ENCODE measurements at regions not wholly inside any gene's neighbourhood (a gene's known extent, or its start where the extent isn't known, plus 50 kb on each side); places are given as distances from the start of the nearest gene placed in this dataset.

DNA sequence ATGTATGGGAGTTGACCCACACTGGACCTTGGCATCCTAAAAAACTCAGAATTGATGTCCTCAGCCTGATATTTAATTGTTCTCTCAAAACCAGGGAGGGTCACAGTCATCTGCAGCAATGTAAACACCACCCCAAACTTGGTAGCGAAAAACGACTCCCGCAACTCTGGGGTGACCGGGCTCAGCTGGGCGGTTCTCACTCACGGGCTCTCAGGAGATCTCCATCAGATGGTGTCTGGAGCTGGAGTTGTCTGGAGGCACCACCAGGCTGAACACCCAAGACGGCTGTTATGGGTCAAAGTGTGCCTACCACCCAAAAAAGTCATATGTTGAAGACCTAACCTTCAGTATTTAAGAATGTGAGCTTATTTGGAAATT is 50.9 kb upstream of the NXT1 start:
- Histone ChIP-seq H3K36me3 (no peaks in the 10 kb centered on the region), H3K27ac (no peak overlapping the region), H3K4me1 (peaks cover 14% of the 10 kb centered on the region), H3K9me3 (no peaks in the 10 kb centered on the region), H3K27me3 (no peaks in the 10 kb centered on the region), H3K4me3 (no peak overlapping the region)
- no peak for TF ChIP-seq CTCF (IDR thresholded peaks at IDR 0.05)
- ATAC-seq (no peak), DNase-seq (no peak)
- intact Hi-C loops (cut with DNase I): no loop called here

DNA sequence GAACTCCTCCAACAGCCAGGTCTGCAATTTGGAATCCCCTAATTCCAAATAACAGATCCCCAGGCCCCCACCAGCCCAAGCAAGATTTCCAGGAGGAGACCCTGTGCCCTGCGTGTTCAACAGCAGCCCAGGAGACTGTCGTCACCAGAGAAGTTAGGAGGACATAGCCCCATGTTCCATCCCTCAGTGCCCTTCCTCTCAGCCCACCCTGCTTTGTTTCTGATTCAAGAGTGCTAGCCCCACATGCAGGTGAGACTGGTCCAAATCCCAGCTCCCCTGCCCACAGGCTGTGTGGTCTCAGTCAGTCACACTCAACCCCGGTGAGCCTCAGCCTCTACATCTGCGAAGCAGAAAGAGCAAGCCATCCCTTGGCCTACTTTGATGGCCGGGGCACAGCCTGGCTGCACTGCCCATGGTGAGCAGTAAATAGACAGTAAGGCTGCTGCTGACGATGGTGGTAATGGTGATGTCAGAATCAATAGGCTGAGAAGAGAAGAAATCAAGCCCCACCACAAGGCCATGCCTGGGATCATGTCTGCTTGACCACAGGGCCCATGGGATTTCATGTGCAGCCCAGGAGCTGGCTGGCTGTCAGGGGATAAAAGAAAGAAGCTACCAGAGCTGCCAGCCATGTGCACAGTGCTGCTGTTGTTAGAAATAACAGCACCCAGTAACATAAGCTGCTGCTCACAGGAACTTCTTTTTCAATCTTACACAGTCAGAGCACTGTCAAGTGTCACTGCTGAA is 51.5 kb upstream of the NXT1 start:
- intact Hi-C loops (cut with DNase I): no loop called here
- TF ChIP-seq CTCF (IDR thresholded peaks at IDR 0.05): no peak
- no peak overlapping the region for H3K27ac ChIP-seq
- H3K4me3 ChIP-seq: no peak overlapping the region
- peaks cover 19% of the 10 kb centered on the region for H3K4me1 ChIP-seq
- no peaks in the 10 kb centered on the region for H3K9me3 ChIP-seq
- H3K36me3 ChIP-seq: no peaks in the 10 kb centered on the region
- no peaks in the 10 kb centered on the region for H3K27me3 ChIP-seq
- ATAC-seq: no peak
- no peak for DNase-seq

DNA sequence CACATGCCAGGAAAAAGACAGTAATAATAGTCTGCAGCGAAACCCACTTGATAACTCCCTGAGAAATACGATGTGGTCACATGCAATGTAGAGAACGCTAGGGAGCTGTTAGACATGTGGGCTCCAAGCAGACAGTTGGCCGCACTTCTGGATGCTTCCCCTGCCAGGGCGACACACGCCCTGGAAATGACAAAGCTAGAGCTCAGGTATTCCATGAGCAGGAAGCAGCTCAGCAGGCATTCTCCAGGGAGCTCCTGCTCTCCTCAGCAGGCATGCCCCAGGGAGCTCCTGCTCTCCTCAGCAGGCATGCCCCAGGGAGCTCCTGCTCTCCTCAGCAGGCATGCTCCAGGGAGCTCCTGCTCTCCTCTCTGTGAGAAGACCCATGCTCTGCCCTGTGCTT is 52.4 kb upstream of the NXT1 start:
- no peak for TF ChIP-seq CTCF (IDR thresholded peaks at IDR 0.05)
- no peak for ATAC-seq
- no peaks in the 10 kb centered on the region for H3K9me3 ChIP-seq
- intact Hi-C loops (cut with DNase I): no loop called here
- peak overlapping the region; percentile 0 for H3K27ac ChIP-seq
- no peaks in the 10 kb centered on the region for H3K27me3 ChIP-seq
- H3K4me1 ChIP-seq: peaks cover 26% of the 10 kb centered on the region
- no peak for DNase-seq
- no peak overlapping the region for H3K4me3 ChIP-seq
- no peaks in the 10 kb centered on the region for H3K36me3 ChIP-seq

GRCh38 chr20:23296841-23297701 is 53.5 kb upstream of the NXT1 start:
- TF ChIP-seq CTCF (IDR thresholded peaks at IDR 0.05): no peak
- no peak overlapping the region for H3K4me3 ChIP-seq
- peaks cover 31% of the 10 kb centered on the region for H3K4me1 ChIP-seq
- intact Hi-C loops (cut with DNase I): no loop called here
- no peaks in the 10 kb centered on the region for H3K27me3 ChIP-seq
- no peaks in the 10 kb centered on the region for H3K36me3 ChIP-seq
- peak; percentile 77 for ATAC-seq
- no peaks in the 10 kb centered on the region for H3K9me3 ChIP-seq
- peak overlapping the region; percentile 0 for H3K27ac ChIP-seq
- peak; percentile 60 for DNase-seq

GRCh38 chr20:23295934-23296333 is 54.7 kb upstream of the NXT1 start:
- Histone ChIP-seq H3K27me3 (no peaks in the 10 kb centered on the region), H3K27ac (no peak overlapping the region), H3K9me3 (no peaks in the 10 kb centered on the region), H3K4me3 (no peak overlapping the region), H3K36me3 (no peaks in the 10 kb centered on the region), H3K4me1 (peaks cover 31% of the 10 kb centered on the region)
- intact Hi-C loops (cut with DNase I): no loop called here
- TF ChIP-seq CTCF (IDR thresholded peaks at IDR 0.05): no peak
- no peak for DNase-seq
- ATAC-seq: no peak
